ENCODE measurements at regions not wholly inside any gene's neighbourhood (a gene's known extent, or its start where the extent isn't known, plus 50 kb on each side); places are given as distances from the start of the nearest gene placed in this dataset.

- intact Hi-C loops (cut with micrococcal nuclease), result no loop called here
- no peaks in the 10 kb centered on the region for H3K36me3 Mint-ChIP-seq (ENCODE audit: insufficient read depth, unreplicated experiment)
These were observed 193.0 kb upstream of the GOLIM4 start for GRCh38 chr3:168288511-168289401.

GRCh38 chr3:168285506-168285905, 189.8 kb upstream of the GOLIM4 start:
- Mint-ChIP-seq H3K9me3 (ENCODE audit: unreplicated experiment) (no peaks in the 10 kb centered on the region), H3K36me3 (ENCODE audit: insufficient read depth, unreplicated experiment) (no peaks in the 10 kb centered on the region), H3K27ac (ENCODE audit: low read depth, unreplicated experiment) (no peak overlapping the region), H3K4me1 (ENCODE audit: insufficient read depth, unreplicated experiment) (no peaks in the 10 kb centered on the region), H3K4me3 (ENCODE audit: unreplicated experiment) (no peak overlapping the region), H3K27me3 (ENCODE audit: insufficient read depth, unreplicated experiment) (peaks cover 38% of the 10 kb centered on the region)
- no peak for DNase-seq (ENCODE audit: unreplicated experiment)
- CTCF ChIA-PET, result no interaction called here
- BruUV-seq (replicated peaks), result no TSS peak
- intact Hi-C loops (cut with micrococcal nuclease), result no loop called here
- POLR2A ChIA-PET, result no interaction called here
- no peak for TF ChIP-seq CTCF (IDR thresholded peaks at IDR 0.05; ENCODE audit: unreplicated experiment)

More at GRCh38 chr3:168288511-168289401, 193.0 kb upstream of the GOLIM4 start:
- ChIA-PET CTCF (no interaction called here), POLR2A (no interaction called here)
- Mint-ChIP-seq H3K27ac (ENCODE audit: low read depth, unreplicated experiment) (no peak overlapping the region), H3K27me3 (ENCODE audit: insufficient read depth, unreplicated experiment) (peaks cover 39% of the 10 kb centered on the region), H3K4me1 (ENCODE audit: insufficient read depth, unreplicated experiment) (no peaks in the 10 kb centered on the region), H3K9me3 (ENCODE audit: unreplicated experiment) (no peaks in the 10 kb centered on the region), H3K4me3 (ENCODE audit: unreplicated experiment) (no peak overlapping the region)
- BruUV-seq (replicated peaks), result no TSS peak
- TF ChIP-seq CTCF (IDR thresholded peaks at IDR 0.05; ENCODE audit: unreplicated experiment), result no peak
- no peak for DNase-seq (ENCODE audit: unreplicated experiment)

- no peak overlapping the region for H3K27ac Mint-ChIP-seq (ENCODE audit: low read depth, unreplicated experiment)
- peaks cover 46% of the 10 kb centered on the region for H3K27me3 Mint-ChIP-seq (ENCODE audit: insufficient read depth, unreplicated experiment)
- POLR2A ChIA-PET, result no interaction called here
- no peak for DNase-seq (ENCODE audit: unreplicated experiment)
- intact Hi-C loops (cut with micrococcal nuclease), result no loop called here
- CTCF ChIA-PET, result no interaction called here
- no peak for TF ChIP-seq CTCF (IDR thresholded peaks at IDR 0.05; ENCODE audit: unreplicated experiment)
- no peaks in the 10 kb centered on the region for H3K9me3 Mint-ChIP-seq (ENCODE audit: unreplicated experiment)
- no peak overlapping the region for H3K4me3 Mint-ChIP-seq (ENCODE audit: unreplicated experiment)
- H3K36me3 Mint-ChIP-seq (ENCODE audit: insufficient read depth, unreplicated experiment), result no peaks in the 10 kb centered on the region
- no TSS peak for BruUV-seq (replicated peaks)
- no peaks in the 10 kb centered on the region for H3K4me1 Mint-ChIP-seq (ENCODE audit: insufficient read depth, unreplicated experiment)
These were observed 189.0 kb upstream of the GOLIM4 start for GRCh38 chr3:168284728-168285127.

GRCh38 chr3:168275662-168276061, 179.9 kb upstream of the GOLIM4 start:
- no peak for TF ChIP-seq CTCF (IDR thresholded peaks at IDR 0.05; ENCODE audit: unreplicated experiment)
- no peak overlapping the region for H3K27ac Mint-ChIP-seq (ENCODE audit: low read depth, unreplicated experiment)
- intact Hi-C loops (cut with micrococcal nuclease), result no loop called here
- ChIA-PET POLR2A (no interaction called here), CTCF (no interaction called here)
- BruUV-seq (replicated peaks), result no TSS peak
- DNase-seq (ENCODE audit: unreplicated experiment), result no peak
- peaks cover 72% of the 10 kb centered on the region for H3K27me3 Mint-ChIP-seq (ENCODE audit: insufficient read depth, unreplicated experiment)
- H3K4me1 Mint-ChIP-seq (ENCODE audit: insufficient read depth, unreplicated experiment), result no peaks in the 10 kb centered on the region
- H3K36me3 Mint-ChIP-seq (ENCODE audit: insufficient read depth, unreplicated experiment), result no peaks in the 10 kb centered on the region
- H3K9me3 Mint-ChIP-seq (ENCODE audit: unreplicated experiment), result no peaks in the 10 kb centered on the region
- no peak overlapping the region for H3K4me3 Mint-ChIP-seq (ENCODE audit: unreplicated experiment)
